Fibroblast of lung (primary cell): ENCODE measurements at regions not wholly inside any gene's neighbourhood (a gene's known extent, or its start where the extent isn't known, plus 50 kb on each side); places are given as distances from the start of the nearest gene placed in this dataset.

Experiments used
- DNase-seq, 2 donors: peaks; one replicate each; pipeline versions ENCODE4 v3.0.0 to v3.0.0-alpha.2; 2010; ENCODE audit warnings: low read depth in 2 of 2
- H2AFZ ChIP-seq: 2 replicates; pipeline ENCODE4 v1.5.1; 2012; ENCODE audit warnings: low read length, control low read depth, inconsistent platforms
- H3K27ac ChIP-seq: 2 replicates; pipeline ENCODE4 v1.5.1; 2011; ENCODE audit warnings: low read length, control low read depth; ENCODE audit not compliant: insufficient read depth
- H3K27me3 ChIP-seq: 2 replicates; pipeline ENCODE4 v1.5.1; 2011; ENCODE audit warnings: mild to moderate bottlenecking, low read length; ENCODE audit not compliant: control insufficient read depth, insufficient read depth
- H3K36me3 ChIP-seq: 2 replicates; pipeline ENCODE4 v1.5.1; 2011; ENCODE audit warnings: low read length; ENCODE audit not compliant: control insufficient read depth, insufficient read depth
- H3K4me1 ChIP-seq: 2 replicates; pipeline ENCODE4 v1.5.1; 2011; ENCODE audit warnings: low read length; ENCODE audit not compliant: control insufficient read depth, insufficient read depth; ENCODE audit errors: extremely low read depth
- H3K4me2 ChIP-seq: 2 replicates; pipeline ENCODE4 v1.5.1; 2011; ENCODE audit warnings: low read length, control low read depth; ENCODE audit not compliant: insufficient read depth; ENCODE audit errors: extremely low read depth
- H3K4me3 ChIP-seq, 4 experiments: fragments of 200-600 bp in 1 of 4; sonication (generic) in 1 of 4; replicated peaks in 1 of 4; 2 replicates each; pipeline ENCODE4 v1.5.1; 2011 to 2016; ENCODE audit warnings: low read length in 4 of 4, low read depth in 3 of 4, mild to moderate bottlenecking in 3 of 4, control low read depth in 2 of 4, inconsistent platforms in 1 of 4, mixed read lengths in 1 of 4; ENCODE audit not compliant: insufficient read depth in 1 of 4; ENCODE audit errors: control extremely low read depth in 1 of 4
- H3K79me2 ChIP-seq: 2 replicates; pipeline ENCODE4 v1.5.1; 2012; ENCODE audit warnings: mild to moderate bottlenecking, low read length, inconsistent platforms; ENCODE audit not compliant: control insufficient read depth, insufficient read depth
- H3K9ac ChIP-seq: 2 replicates; pipeline ENCODE4 v1.5.1; 2011; ENCODE audit warnings: mild to moderate bottlenecking, low read length, control low read depth; ENCODE audit not compliant: insufficient read depth
- H3K9me3 ChIP-seq: 2 replicates; pipeline ENCODE4 v1.5.1; 2012; ENCODE audit warnings: low read depth, low read length; ENCODE audit not compliant: control insufficient read depth, insufficient read depth
- H4K20me1 ChIP-seq: 2 replicates; pipeline ENCODE4 v1.5.1; 2011; ENCODE audit warnings: low read length; ENCODE audit not compliant: control insufficient read depth, insufficient read depth; ENCODE audit errors: extremely low read depth
- EZH2 ChIP-seq: IDR thresholded peaks from 2 replicates; pipeline ENCODE4 v1.5.1; 2012; ENCODE audit warnings: low read length, control low read depth, mild to moderate bottlenecking; ENCODE audit errors: missing control alignments
- TF ChIP-seq, protein P1 (sequence below), 2 donors: IDR thresholded peaks in 1 of 2; conservative IDR thresholded peaks in 1 of 2; 1 replicate in 1 of 2; 2 replicates in 1 of 2; pipeline ENCODE4 v1.5.1; 2011 to 2012; ENCODE audit warnings: low read length in 2 of 2, control low read depth in 1 of 2, inconsistent platforms in 1 of 2, low read depth in 1 of 2, mild to moderate bottlenecking in 1 of 2

DNA sequence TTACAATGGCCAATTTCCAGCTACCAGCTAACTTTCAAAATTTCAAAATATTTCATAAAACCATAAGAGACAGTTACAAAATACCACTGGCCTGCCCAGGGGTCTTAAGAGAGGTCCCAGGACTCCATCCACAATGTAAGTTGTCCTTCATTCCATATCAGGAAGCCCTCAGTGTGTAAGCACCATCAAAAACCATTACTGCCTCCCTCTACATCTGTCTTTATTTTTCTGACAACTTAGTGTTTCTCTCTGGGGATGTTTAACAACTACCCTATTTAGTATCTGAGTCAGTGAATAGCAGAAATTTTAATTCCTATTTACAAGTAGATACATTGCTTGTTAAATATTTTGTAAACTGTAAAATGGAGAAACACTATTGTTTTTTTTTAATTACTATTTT is 339.3 kb upstream of the ADAMTS5 start:
- no peak overlapping the region for H3K27ac ChIP-seq
- no peaks in the 10 kb centered on the region for H3K27me3 ChIP-seq
- H3K9me3 ChIP-seq, result no peaks in the 10 kb centered on the region
- no peaks in the 10 kb centered on the region for H3K79me2 ChIP-seq
- H3K36me3 ChIP-seq, result no peaks in the 10 kb centered on the region
- H3K4me1 ChIP-seq, result no peaks in the 10 kb centered on the region
- no peak overlapping the region for H2AFZ ChIP-seq
- TF ChIP-seq, protein P1, sequence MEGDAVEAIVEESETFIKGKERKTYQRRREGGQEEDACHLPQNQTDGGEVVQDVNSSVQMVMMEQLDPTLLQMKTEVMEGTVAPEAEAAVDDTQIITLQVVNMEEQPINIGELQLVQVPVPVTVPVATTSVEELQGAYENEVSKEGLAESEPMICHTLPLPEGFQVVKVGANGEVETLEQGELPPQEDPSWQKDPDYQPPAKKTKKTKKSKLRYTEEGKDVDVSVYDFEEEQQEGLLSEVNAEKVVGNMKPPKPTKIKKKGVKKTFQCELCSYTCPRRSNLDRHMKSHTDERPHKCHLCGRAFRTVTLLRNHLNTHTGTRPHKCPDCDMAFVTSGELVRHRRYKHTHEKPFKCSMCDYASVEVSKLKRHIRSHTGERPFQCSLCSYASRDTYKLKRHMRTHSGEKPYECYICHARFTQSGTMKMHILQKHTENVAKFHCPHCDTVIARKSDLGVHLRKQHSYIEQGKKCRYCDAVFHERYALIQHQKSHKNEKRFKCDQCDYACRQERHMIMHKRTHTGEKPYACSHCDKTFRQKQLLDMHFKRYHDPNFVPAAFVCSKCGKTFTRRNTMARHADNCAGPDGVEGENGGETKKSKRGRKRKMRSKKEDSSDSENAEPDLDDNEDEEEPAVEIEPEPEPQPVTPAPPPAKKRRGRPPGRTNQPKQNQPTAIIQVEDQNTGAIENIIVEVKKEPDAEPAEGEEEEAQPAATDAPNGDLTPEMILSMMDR (conservative IDR thresholded peaks at IDR 0.05 in 1 of 2, IDR thresholded peaks at IDR 0.05 in 1 of 2; ENCODE audit: low read depth in 1 of 2, low read length in 2 of 2), result no peak
- TF ChIP-seq EZH2, result no peak
- H3K4me2 ChIP-seq, result no peak overlapping the region
- no peak overlapping the region for H3K9ac ChIP-seq
- no peak overlapping the region for H3K4me3 ChIP-seq
- no peaks in the 10 kb centered on the region for H4K20me1 ChIP-seq
- DNase-seq, result no peak

DNA sequence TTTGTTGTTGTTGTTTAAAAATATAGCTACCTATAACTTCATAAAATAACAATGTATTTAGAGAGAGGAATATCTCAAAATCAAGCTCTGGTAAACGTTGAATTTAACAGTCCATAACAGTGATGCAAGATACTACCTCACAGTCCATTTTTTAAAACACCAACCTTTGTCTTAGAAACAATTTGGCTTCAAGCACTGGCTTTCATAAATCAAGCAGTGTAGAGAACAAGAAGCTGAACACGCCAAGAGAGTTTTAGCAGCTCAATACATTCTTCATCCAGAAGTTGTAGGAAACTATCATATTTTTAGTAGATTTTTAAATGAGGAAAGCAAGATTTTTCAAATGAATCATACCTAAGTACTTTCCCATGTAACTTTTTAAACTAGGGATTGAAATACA is 334.3 kb upstream of the ADAMTS5 start:
- no peak for TF ChIP-seq EZH2
- TF ChIP-seq, protein P1 (conservative IDR thresholded peaks at IDR 0.05 in 1 of 2, IDR thresholded peaks at IDR 0.05 in 1 of 2; ENCODE audit: low read depth in 1 of 2, low read length in 2 of 2), result no peak
- no peaks in the 10 kb centered on the region for H4K20me1 ChIP-seq
- no peaks in the 10 kb centered on the region for H3K4me1 ChIP-seq
- H3K4me3 ChIP-seq, result no peak overlapping the region
- H3K4me2 ChIP-seq, result no peak overlapping the region
- no peaks in the 10 kb centered on the region for H3K36me3 ChIP-seq
- H3K79me2 ChIP-seq, result no peaks in the 10 kb centered on the region
- no peaks in the 10 kb centered on the region for H3K9me3 ChIP-seq
- H3K27ac ChIP-seq, result no peak overlapping the region
- no peak overlapping the region for H3K9ac ChIP-seq
- peak; percentile 5 to 90 for DNase-seq
- H3K27me3 ChIP-seq, result no peaks in the 10 kb centered on the region
- no peak overlapping the region for H2AFZ ChIP-seq

DNA sequence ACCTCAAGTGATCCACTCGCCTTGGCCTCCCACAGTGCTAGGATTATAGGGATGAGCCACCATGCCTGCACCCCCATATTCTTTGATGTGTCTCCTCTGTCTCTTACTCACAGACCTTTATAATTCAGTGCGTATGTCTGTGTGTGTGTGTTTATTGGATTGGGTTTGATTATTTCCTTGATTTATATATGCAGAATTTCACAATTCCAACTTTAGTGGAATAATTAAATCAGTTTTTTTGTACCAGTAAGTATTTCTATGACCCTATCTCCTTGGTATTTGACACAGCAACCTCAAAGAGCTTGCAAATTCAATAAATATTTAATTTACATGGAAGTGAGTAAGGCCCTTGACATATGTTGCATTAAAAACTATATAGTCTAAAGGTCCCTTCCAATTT is 333.9 kb upstream of the ADAMTS5 start:
- TF ChIP-seq EZH2, result no peak
- TF ChIP-seq, protein P1 (conservative IDR thresholded peaks at IDR 0.05 in 1 of 2, IDR thresholded peaks at IDR 0.05 in 1 of 2; ENCODE audit: low read depth in 1 of 2, low read length in 2 of 2), result no peak
- DNase-seq, result peak; percentile 45 to 88
- H3K79me2 ChIP-seq, result no peaks in the 10 kb centered on the region
- no peak overlapping the region for H3K4me2 ChIP-seq
- H3K36me3 ChIP-seq, result no peaks in the 10 kb centered on the region
- H3K9ac ChIP-seq, result no peak overlapping the region
- no peaks in the 10 kb centered on the region for H3K27me3 ChIP-seq
- no peak overlapping the region for H3K4me3 ChIP-seq
- no peaks in the 10 kb centered on the region for H3K9me3 ChIP-seq
- no peaks in the 10 kb centered on the region for H4K20me1 ChIP-seq
- H3K27ac ChIP-seq, result no peak overlapping the region
- H2AFZ ChIP-seq, result no peak overlapping the region
- H3K4me1 ChIP-seq, result no peaks in the 10 kb centered on the region
